MM.1S (cell line): ENCODE measurements at regions not wholly inside any gene's neighbourhood (a gene's known extent, or its start where the extent isn't known, plus 50 kb on each side); places are given as distances from the start of the nearest gene placed in this dataset.

Source experiments
- DNase-seq: peaks from one replicate; pipeline ENCODE4 v3.0.0-alpha.2; 2015
- H2AFZ ChIP-seq: fragments of 300-600 bp; sonication (generic); 2 replicates; pipeline ENCODE4 v1.6.0; 2016; ENCODE audit warnings: antibody characterized with exemption, low read length
- H3F3A ChIP-seq: fragments of 300-600 bp; sonication (generic); 2 replicates; pipeline ENCODE4 v1.6.1; 2016; ENCODE audit warnings: mild to moderate bottlenecking, antibody characterized with exemption, low read length, moderate library complexity, mixed read lengths; ENCODE audit not compliant: insufficient read depth
- H3K27ac ChIP-seq: fragments of 300-600 bp; sonication (generic); 2 replicates; pipeline ENCODE4 v1.5.1; 2016; ENCODE audit warnings: mild to moderate bottlenecking, low read length
- H3K27me3 ChIP-seq: fragments of 300-600 bp; sonication (generic); replicated peaks from 2 replicates; pipeline ENCODE4 v1.6.0; 2016; ENCODE audit warnings: low read length; ENCODE audit not compliant: insufficient read depth
- H3K36me3 ChIP-seq: fragments of 300-600 bp; sonication (generic); replicated peaks from 2 replicates; pipeline ENCODE4 v1.6.1; 2016; ENCODE audit warnings: mild to moderate bottlenecking, low read length, mixed read lengths; ENCODE audit not compliant: insufficient read depth
- H3K4me1 ChIP-seq: fragments of 300-600 bp; sonication (generic); 2 replicates; pipeline ENCODE4 v1.6.1; 2016; ENCODE audit warnings: low read length, mixed read lengths
- H3K4me2 ChIP-seq: fragments of 300-600 bp; sonication (generic); 2 replicates; pipeline ENCODE4 v1.6.0; 2016; ENCODE audit warnings: low read depth, low read length
- H3K4me3 ChIP-seq: fragments of 300-600 bp; sonication (generic); 2 replicates; pipeline ENCODE4 v1.5.1; 2016; ENCODE audit warnings: low read length, mixed read lengths
- H3K79me2 ChIP-seq: fragments of 300-600 bp; sonication (generic); 2 replicates; pipeline ENCODE4 v1.6.1; 2016; ENCODE audit warnings: mixed run types, low read length, mixed read lengths
- H3K9ac ChIP-seq: fragments of 300-600 bp; sonication (generic); 2 replicates; pipeline ENCODE4 v1.6.1; 2016; ENCODE audit warnings: low read length, mixed read lengths
- H3K9me2 ChIP-seq: fragments of 300-600 bp; sonication (generic); replicated peaks from 2 replicates; pipeline ENCODE4 v1.6.1; 2016; ENCODE audit warnings: mild to moderate bottlenecking, low read length, mixed read lengths; ENCODE audit not compliant: insufficient read depth
- H3K9me3 ChIP-seq: fragments of 300-600 bp; sonication (generic); replicated peaks from 2 replicates; pipeline ENCODE4 v1.6.1; 2016; ENCODE audit warnings: mild to moderate bottlenecking, low read length, mixed read lengths; ENCODE audit not compliant: insufficient read depth
- H4K20me1 ChIP-seq: fragments of 300-600 bp; sonication (generic); 2 replicates; pipeline ENCODE4 v1.6.1; 2016; ENCODE audit warnings: mild to moderate bottlenecking, low read length, moderate library complexity, mixed read lengths; ENCODE audit not compliant: insufficient read depth
- EZH2 ChIP-seq: fragments of 300-600 bp; sonication (generic); optimal IDR thresholded peaks from 2 replicates; pipeline ENCODE3; 2017; ENCODE audit warnings: low read depth, mild to moderate bottlenecking, antibody characterized with exemption, low read length, mixed read lengths
- EZH2phosphoT487 ChIP-seq: fragments of 300-600 bp; sonication (generic); IDR thresholded peaks from 2 replicates; pipeline ENCODE4 v1.6.1; 2018; ENCODE audit warnings: antibody characterized with exemption, low read length
- TF ChIP-seq, protein P1 (sequence below): fragments of 300-600 bp; sonication (generic); IDR thresholded peaks from 2 replicates; pipeline ENCODE4 v1.5.1; 2016; ENCODE audit warnings: antibody characterized with exemption, low read length, mixed read lengths

DNA sequence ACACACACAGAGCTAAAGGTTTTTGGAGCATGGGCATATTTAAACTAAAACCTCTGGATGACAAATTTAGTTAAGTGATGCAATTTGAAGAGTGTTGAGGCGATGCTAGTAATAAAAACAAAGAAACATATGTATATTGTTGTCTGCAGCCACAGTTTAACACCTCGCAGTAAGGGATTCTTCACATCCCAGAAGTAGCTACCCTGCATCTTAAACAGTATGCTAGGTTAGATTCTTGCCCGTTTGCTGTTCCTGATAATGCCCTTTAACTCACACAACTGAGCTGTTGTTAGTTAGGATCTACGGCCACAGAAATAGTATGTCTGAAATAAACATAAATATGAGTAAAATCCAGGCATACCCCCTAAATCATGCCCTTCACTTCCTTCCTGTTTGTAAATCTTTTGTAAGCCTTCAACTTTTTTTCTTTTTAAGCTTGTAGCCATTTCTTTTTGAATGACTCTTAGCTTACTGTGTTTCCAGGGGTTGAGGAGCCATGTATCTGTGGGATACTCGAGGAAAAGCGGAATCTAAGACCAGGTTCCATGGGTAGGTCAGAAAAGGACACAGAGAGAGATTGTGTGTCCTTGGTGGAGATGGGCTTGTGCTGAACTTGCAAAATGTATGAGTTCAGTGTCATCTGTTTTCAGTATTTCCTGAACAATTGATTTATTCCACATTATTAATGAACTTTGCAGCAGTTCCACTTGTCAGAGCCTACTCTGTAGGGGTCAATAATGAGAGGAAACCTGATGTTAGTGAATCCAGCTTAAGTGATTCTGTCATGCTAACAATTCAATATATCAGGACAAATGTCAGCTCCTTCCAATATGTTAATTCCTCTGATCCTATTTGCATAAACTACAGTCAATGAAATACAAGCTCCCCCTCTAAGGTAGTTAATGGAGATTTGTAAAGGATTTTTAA is 349.6 kb downstream of the GPAT3 start:
- H3K36me3 ChIP-seq = no peaks in the 10 kb centered on the region
- no peaks in the 10 kb centered on the region for H4K20me1 ChIP-seq
- no peaks in the 10 kb centered on the region for H3K9me2 ChIP-seq
- no peak overlapping the region for H2AFZ ChIP-seq
- H3K27me3 ChIP-seq = no peaks in the 10 kb centered on the region
- H3K27ac ChIP-seq = no peak overlapping the region
- no peak overlapping the region for H3K4me3 ChIP-seq
- no peak overlapping the region for H3K9ac ChIP-seq
- peaks cover 4% of the 10 kb centered on the region; the same call in 1 of the 2 replicates for H3K4me1 ChIP-seq
- H3K79me2 ChIP-seq = no peaks in the 10 kb centered on the region
- no peaks in the 10 kb centered on the region for H3K9me3 ChIP-seq
- no peak for DNase-seq
- H3K4me2 ChIP-seq = no peak overlapping the region
- TF ChIP-seq EZH2phosphoT487 (no peak), EZH2 (no peak)
- TF ChIP-seq, protein P1, sequence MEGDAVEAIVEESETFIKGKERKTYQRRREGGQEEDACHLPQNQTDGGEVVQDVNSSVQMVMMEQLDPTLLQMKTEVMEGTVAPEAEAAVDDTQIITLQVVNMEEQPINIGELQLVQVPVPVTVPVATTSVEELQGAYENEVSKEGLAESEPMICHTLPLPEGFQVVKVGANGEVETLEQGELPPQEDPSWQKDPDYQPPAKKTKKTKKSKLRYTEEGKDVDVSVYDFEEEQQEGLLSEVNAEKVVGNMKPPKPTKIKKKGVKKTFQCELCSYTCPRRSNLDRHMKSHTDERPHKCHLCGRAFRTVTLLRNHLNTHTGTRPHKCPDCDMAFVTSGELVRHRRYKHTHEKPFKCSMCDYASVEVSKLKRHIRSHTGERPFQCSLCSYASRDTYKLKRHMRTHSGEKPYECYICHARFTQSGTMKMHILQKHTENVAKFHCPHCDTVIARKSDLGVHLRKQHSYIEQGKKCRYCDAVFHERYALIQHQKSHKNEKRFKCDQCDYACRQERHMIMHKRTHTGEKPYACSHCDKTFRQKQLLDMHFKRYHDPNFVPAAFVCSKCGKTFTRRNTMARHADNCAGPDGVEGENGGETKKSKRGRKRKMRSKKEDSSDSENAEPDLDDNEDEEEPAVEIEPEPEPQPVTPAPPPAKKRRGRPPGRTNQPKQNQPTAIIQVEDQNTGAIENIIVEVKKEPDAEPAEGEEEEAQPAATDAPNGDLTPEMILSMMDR = no peak
- no peaks in the 10 kb centered on the region for H3F3A ChIP-seq

DNA sequence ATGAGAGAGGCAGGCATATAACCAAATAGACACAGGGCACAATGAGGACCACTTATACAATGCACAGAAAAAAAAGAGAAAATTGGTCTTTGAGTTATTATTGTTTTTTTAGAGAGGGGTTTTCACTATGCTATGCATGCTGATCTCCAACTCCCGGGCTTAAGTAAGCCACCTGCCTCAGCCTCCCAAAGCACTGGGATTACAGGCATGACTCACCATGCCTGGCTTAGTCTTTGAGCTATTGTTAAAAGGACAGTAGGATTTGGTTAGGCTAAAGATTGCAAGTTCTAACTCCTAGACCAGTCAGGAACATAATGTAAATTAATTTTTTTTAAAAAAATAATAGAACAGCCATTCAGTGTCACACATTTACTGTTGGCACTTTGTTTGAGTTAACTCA is 340.1 kb downstream of the GPAT3 start:
- Histone ChIP-seq H3K36me3 (no peaks in the 10 kb centered on the region), H3K9ac (no peak overlapping the region), H3F3A (no peaks in the 10 kb centered on the region), H2AFZ (no peak overlapping the region), H3K4me3 (no peak overlapping the region), H3K4me2 (no peak overlapping the region), H3K27me3 (no peaks in the 10 kb centered on the region), H4K20me1 (no peaks in the 10 kb centered on the region), H3K9me2 (no peaks in the 10 kb centered on the region), H3K27ac (no peak overlapping the region), H3K9me3 (no peaks in the 10 kb centered on the region), H3K4me1 (no peaks in the 10 kb centered on the region), H3K79me2 (no peaks in the 10 kb centered on the region)
- DNase-seq = no peak
- TF ChIP-seq, protein P1 = no peak
- TF ChIP-seq EZH2phosphoT487 (no peak), EZH2 (no peak)

DNA sequence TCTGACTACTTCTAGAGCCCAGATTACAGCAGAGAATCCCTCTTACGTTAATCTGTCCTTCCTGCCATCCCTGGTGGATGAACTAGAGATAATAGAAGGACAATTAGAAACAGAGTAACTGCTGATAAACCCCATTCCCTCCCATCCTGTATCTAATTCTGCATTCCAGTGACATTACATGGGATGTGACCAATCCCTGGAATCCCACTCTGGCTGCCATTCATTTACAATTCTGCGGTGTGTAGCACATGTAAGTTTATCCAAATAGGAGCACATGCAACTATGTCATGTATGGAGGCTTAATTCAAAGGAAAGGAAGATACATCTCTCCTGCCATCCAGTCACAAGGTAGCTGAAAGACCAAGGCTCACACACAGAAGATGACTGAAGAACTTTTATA is 339.5 kb downstream of the GPAT3 start:
- no peaks in the 10 kb centered on the region for H3K4me1 ChIP-seq
- H3K36me3 ChIP-seq = no peaks in the 10 kb centered on the region
- no peaks in the 10 kb centered on the region for H4K20me1 ChIP-seq
- H2AFZ ChIP-seq = no peak overlapping the region
- H3K4me3 ChIP-seq = no peak overlapping the region
- H3K9me2 ChIP-seq = no peaks in the 10 kb centered on the region
- no peaks in the 10 kb centered on the region for H3F3A ChIP-seq
- TF ChIP-seq EZH2 = no peak
- no peak for TF ChIP-seq EZH2phosphoT487
- TF ChIP-seq, protein P1 = no peak
- no peaks in the 10 kb centered on the region for H3K79me2 ChIP-seq
- no peak overlapping the region for H3K4me2 ChIP-seq
- no peaks in the 10 kb centered on the region for H3K9me3 ChIP-seq
- H3K27ac ChIP-seq = no peak overlapping the region
- H3K9ac ChIP-seq = no peak overlapping the region
- DNase-seq = no peak
- no peaks in the 10 kb centered on the region for H3K27me3 ChIP-seq
